ENCODE measurements at regions not wholly inside any gene's neighbourhood (a gene's known extent, or its start where the extent isn't known, plus 50 kb on each side); places are given as distances from the start of the nearest gene placed in this dataset.

- ChIA-PET POLR2A (no interaction called here), CTCF (no interaction called here)
- in situ Hi-C loops (cut with HindIII; ENCODE audit: low pct_unique_long_range_greater_than_20kb, low sequenced_read_pairs) = no loop called here
- intact Hi-C loops (cut with micrococcal nuclease; ENCODE audit: unreplicated experiment) = no loop called here
- Histone ChIP-seq H3K4me1 (ENCODE audit: control insufficient read depth, insufficient read depth, low read length) (no peaks in the 10 kb centered on the region), H3K36me3 (ENCODE audit: control insufficient read depth, insufficient read depth, low read length) (no peaks in the 10 kb centered on the region), H3K27ac (ENCODE audit: low read length) (no peak overlapping the region), H3K4me3 (ENCODE audit: low read depth in 2 of 2, low read length in 2 of 2) (no peak overlapping the region), H3K27me3 (ENCODE audit: control insufficient read depth, insufficient read depth, low read length) (no peaks in the 10 kb centered on the region), H3K9me3 (ENCODE audit: control insufficient read depth, insufficient read depth, low read depth, low read length) (no peaks in the 10 kb centered on the region)
- ATAC-seq (no peak), DNase-seq (ENCODE audit: low read depth, low spot score) (no peak)
- no TSS peak for BruUV-seq (replicated peaks)
- TF ChIP-seq REST (IDR thresholded peaks at IDR 0.05; ENCODE audit: insufficient read depth in 1 of 2, low read depth in 2 of 2, low read length in 1 of 2) = no peak
- TF ChIP-seq TCF7L2 (IDR thresholded peaks at IDR 0.05; ENCODE audit: low read depth, low read length) = no peak
- no peak for TF ChIP-seq CTCF (IDR thresholded peaks at IDR 0.05)
- TF ChIP-seq POLR2AphosphoS5 (IDR thresholded peaks at IDR 0.05; ENCODE audit: low read depth, low read length) = no peak
- no peak for TF ChIP-seq SIN3A (IDR thresholded peaks at IDR 0.05; ENCODE audit: borderline replicate concordance, insufficient read depth, low read depth, low read length)
Observed at GRCh38 chr12:82089369-82090121, 268.6 kb downstream of the CCDC59 start.

- H3K27me3 ChIP-seq (ENCODE audit: control insufficient read depth, insufficient read depth, low read length) = no peaks in the 10 kb centered on the region
- intact Hi-C loops (cut with micrococcal nuclease; ENCODE audit: unreplicated experiment) = no loop called here
- TF ChIP-seq CTCF (IDR thresholded peaks at IDR 0.05) (no peak), SIN3A (IDR thresholded peaks at IDR 0.05; ENCODE audit: borderline replicate concordance, insufficient read depth, low read depth, low read length) (no peak), REST (IDR thresholded peaks at IDR 0.05; ENCODE audit: insufficient read depth in 1 of 2, low read depth in 2 of 2, low read length in 1 of 2) (no peak), POLR2AphosphoS5 (IDR thresholded peaks at IDR 0.05; ENCODE audit: low read depth, low read length) (no peak), TCF7L2 (IDR thresholded peaks at IDR 0.05; ENCODE audit: low read depth, low read length) (no peak)
- in situ Hi-C loops (cut with HindIII; ENCODE audit: low pct_unique_long_range_greater_than_20kb, low sequenced_read_pairs) = no loop called here
- H3K36me3 ChIP-seq (ENCODE audit: control insufficient read depth, insufficient read depth, low read length) = no peaks in the 10 kb centered on the region
- CTCF ChIA-PET = no interaction called here
- H3K4me3 ChIP-seq (ENCODE audit: low read depth in 2 of 2, low read length in 2 of 2) = no peak overlapping the region
- DNase-seq (ENCODE audit: low read depth, low spot score) (no peak), ATAC-seq (no peak)
- no peaks in the 10 kb centered on the region for H3K9me3 ChIP-seq (ENCODE audit: control insufficient read depth, insufficient read depth, low read depth, low read length)
- BruUV-seq (replicated peaks) = no TSS peak
- no peaks in the 10 kb centered on the region for H3K4me1 ChIP-seq (ENCODE audit: control insufficient read depth, insufficient read depth, low read length)
- no peak overlapping the region for H3K27ac ChIP-seq (ENCODE audit: low read length)
- POLR2A ChIA-PET = no interaction called here
Observed at GRCh38 chr12:82082501-82082900, 275.7 kb downstream of the CCDC59 start.
